Prostate gland (tissue), 2 donors: ENCODE measurements at regions not wholly inside any gene's neighbourhood (a gene's known extent, or its start where the extent isn't known, plus 50 kb on each side); places are given as distances from the start of the nearest gene placed in this dataset.

Experiments used
- POLR2A ChIP-seq: fragments of 450-650 bp; IDR thresholded peaks from one replicate; pipeline ENCODE4 v1.6.1; 2016; ENCODE audit warnings: antibody characterized with exemption, mild to moderate bottlenecking
- POLR2AphosphoS5 ChIP-seq: sonication (generic); formaldehyde crosslinking; IDR thresholded peaks from one replicate; pipeline ENCODE4 v1.6.1; 2017; ENCODE audit warnings: antibody characterized with exemption
- TF ChIP-seq, protein P1 (sequence below), 4 experiments: fragments of 200-600 bp in 2 of 4; fragments of 450-650 bp in 2 of 4; sonication (generic) in 2 of 4; IDR thresholded peaks; 1 replicate in 3 of 4; 2 replicates in 1 of 4; pipeline ENCODE4 v1.5.1; 2016 to 2019; ENCODE audit warnings: antibody characterized with exemption in 4 of 4, mild to moderate bottlenecking in 2 of 4, moderate library complexity in 2 of 4

DNA sequence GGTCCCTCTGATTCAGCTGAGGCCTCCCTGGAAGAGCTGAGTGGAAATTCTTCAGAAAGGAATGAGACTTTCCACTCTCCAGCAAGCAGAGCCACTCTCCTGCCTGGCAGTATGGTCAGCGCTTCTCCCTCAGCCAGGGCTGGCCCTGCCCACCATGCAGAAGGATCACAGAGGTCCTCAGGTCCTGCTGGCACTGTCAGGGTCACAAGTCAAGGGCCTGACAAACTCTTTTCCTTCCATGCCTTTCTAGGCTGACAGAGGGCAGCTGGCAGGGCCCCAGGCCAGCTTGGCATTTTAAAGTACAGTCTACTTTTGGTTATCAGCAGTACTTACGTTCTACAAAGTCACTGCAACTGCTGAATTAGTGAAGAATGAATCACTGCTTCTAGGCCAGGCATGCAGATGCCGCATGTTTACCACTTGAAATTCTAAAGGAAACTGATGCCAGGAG, 119.3 kb upstream of the FRMD4A start:
- TF ChIP-seq, protein P1, sequence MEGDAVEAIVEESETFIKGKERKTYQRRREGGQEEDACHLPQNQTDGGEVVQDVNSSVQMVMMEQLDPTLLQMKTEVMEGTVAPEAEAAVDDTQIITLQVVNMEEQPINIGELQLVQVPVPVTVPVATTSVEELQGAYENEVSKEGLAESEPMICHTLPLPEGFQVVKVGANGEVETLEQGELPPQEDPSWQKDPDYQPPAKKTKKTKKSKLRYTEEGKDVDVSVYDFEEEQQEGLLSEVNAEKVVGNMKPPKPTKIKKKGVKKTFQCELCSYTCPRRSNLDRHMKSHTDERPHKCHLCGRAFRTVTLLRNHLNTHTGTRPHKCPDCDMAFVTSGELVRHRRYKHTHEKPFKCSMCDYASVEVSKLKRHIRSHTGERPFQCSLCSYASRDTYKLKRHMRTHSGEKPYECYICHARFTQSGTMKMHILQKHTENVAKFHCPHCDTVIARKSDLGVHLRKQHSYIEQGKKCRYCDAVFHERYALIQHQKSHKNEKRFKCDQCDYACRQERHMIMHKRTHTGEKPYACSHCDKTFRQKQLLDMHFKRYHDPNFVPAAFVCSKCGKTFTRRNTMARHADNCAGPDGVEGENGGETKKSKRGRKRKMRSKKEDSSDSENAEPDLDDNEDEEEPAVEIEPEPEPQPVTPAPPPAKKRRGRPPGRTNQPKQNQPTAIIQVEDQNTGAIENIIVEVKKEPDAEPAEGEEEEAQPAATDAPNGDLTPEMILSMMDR (IDR thresholded peaks at IDR 0.05) = no peak
- TF ChIP-seq POLR2AphosphoS5 (no peak), POLR2A (no peak)
